ENCODE measurements at regions not wholly inside any gene's neighbourhood (a gene's known extent, or its start where the extent isn't known, plus 50 kb on each side); places are given as distances from the start of the nearest gene placed in this dataset.

DNA sequence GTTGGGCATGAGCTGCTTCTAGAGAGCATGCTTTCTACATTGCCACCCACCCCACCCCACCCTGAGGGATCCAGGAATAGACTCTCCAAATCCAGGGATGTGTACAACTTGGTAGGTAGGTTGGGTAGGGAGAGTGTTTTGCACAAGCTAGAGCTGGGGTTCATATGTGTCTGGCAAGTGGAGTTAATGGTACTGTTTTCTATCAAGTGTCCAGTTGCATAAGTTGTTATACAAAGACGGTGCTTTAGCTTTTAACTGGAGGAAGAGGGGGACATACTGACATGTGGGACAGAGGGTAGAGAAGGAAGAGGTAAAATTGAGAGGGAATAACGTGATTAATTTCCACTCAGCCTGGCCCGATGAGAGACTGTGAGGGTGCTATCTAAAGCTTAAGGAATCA is 51.0 kb upstream of the TNC start:
- DNase-seq (ENCODE audit: low read depth in 3 of 3, low spot score in 2 of 3): no peak

DNA sequence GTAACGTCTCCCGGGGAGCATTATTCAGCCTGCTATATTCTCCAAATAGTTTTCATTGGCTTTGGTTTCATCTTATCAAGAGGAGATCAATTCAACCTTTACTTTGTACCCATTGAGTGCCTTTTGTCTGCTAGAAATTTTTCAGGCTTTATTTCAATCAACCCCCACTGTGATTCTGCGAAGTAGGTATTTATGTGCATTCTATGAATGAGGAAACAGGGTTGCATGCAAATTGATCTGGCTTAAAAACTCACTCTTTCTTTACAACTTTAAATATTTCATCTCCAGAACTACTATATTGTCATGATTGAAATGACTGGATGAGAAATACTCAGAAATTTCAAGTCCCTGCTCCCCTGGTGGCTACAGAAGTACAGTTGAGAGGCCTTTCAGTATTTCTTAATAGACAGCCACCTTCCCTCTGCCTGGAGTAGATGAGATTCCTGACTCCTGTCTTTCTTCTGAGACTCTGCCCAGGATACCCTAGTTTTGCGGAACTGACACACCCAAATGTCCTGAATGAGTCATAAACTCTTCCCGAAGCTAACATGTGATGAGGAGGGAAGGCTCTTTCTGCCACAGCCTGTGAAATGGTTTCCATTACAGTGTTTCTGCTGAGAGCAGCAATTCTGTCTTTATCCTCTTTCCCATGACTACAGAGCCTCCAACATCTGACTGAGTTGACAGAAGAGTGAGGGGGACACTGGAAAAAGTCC is 52.6 kb upstream of the TNC start:
- no peak for DNase-seq (ENCODE audit: low read depth in 3 of 3, low spot score in 2 of 3)

GRCh38 chr9:115171921-115172388 is 54.0 kb upstream of the TNC start:
- DNase-seq (ENCODE audit: low read depth in 3 of 3, low spot score in 2 of 3): peak; percentile 54 to 66 (median 59)

DNA sequence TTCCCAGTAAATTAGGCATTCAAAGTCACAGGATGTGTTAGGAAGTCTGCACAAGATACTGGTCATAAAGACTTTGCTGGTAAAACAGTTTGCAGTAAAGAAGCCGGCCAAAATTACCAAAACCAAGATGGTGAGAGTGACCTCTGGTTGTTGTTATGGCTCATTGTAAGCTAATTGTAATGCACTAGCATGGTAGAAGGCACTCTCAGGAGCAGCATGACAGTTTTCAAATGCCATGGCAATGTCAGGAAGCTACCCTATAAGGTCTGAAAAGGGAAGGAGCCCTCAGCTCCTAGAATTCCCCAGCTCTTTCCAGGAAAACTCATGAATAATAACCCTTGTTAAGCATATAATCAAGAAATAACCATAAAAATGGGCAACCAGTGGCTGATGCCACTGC is 64.3 kb upstream of the TNC start:
- DNase-seq (ENCODE audit: low read depth in 3 of 3, low spot score in 2 of 3): no peak

- no peak for DNase-seq (ENCODE audit: low read depth in 3 of 3, low spot score in 2 of 3)
Measured at GRCh38 chr9:115183436-115183835, 65.5 kb upstream of the TNC start.

GRCh38 chr9:115189686-115190085 is 71.7 kb upstream of the TNC start:
- no peak for DNase-seq (ENCODE audit: low read depth in 3 of 3, low spot score in 2 of 3)

DNA sequence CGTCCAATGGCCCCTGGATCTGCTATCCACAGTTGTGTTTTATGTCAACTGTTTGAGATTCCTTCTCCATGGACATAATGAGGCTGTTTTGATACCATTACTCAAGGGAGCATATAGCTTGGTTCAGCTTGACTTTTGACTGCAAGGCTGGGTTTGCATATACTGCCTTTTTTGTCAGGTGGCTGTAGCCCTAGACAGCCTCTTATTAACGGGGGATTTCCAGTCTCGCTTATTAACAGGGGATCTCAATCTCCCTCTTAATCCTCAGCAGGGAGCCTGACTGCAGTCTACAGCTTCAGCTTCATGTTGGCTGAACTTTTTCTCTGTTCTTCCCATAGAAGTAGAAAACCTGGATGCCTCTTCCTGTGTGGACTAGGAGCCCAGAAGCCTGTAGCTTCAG is 73.7 kb upstream of the TNC start:
- no peak for DNase-seq (ENCODE audit: low read depth in 3 of 3, low spot score in 2 of 3)

DNA sequence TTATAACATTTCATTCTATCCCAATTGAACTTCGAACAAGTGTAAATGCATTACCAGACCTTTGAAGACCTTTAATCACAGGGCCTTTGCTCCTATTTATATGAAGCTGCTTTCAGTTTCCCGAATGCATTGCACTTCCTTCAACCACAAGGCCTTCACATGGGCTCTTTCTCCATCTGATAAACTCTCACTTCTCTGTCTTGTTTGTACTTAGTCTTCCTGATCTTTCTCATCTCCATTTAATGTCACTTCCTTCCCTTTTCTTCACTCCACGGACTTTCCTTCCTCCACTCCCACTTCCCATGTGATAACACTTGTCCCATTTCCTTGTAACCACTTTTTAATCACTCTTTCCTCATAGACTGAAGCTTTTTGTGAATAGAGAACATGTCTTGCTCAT is 74.3 kb upstream of the TNC start:
- DNase-seq (ENCODE audit: low read depth in 3 of 3, low spot score in 2 of 3): no peak

GRCh38 chr9:115192835-115193525 is 75.0 kb upstream of the TNC start:
- no peak for DNase-seq (ENCODE audit: low read depth in 3 of 3, low spot score in 2 of 3)

DNA sequence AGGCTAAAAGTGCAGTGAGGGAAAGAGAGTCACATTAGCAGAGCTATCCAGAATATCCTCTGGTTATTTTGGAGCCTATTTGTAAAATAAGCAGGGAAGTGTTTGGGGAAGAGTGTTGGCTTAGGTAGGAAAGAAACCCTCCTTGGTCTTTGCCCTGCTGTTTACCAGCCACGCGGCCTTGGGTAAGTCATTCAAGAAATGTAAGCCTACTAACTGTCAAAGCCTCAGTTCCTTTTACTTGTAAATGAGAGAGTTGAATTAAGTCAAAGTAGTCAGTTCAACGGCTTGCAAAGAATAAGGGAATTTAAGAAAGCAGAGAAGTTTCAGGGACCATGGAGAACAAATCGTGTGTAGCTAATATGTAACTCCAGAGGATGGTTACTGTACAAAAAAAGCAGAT is 75.8 kb upstream of the TNC start:
- no peak for DNase-seq (ENCODE audit: low read depth in 3 of 3, low spot score in 2 of 3)

DNA sequence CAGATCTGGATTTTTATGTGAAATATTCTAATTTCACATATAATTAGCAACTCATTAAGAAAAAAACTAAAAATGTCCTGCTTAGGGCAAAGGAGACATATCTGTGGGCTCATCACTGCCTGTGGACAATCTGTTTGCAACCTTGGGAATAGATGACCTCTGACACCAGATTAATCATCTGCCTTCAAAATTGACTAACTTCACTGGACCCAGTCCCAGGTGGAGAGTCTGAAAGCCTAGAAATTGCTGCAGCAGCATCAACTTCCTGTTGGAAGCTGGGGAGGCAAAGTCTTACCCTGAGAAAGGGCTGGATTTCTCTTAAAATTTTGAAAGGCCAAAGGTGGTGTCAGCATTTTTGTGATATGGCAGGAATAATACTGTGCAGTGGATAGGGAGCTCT is 76.3 kb upstream of the TNC start:
- no peak for DNase-seq (ENCODE audit: low read depth in 3 of 3, low spot score in 2 of 3)

GRCh38 chr9:115195912-115196311 is 78.0 kb upstream of the TNC start:
- DNase-seq (ENCODE audit: low read depth in 3 of 3, low spot score in 2 of 3): no peak

GRCh38 chr9:115196919-115197318 is 79.0 kb upstream of the TNC start:
- no peak for DNase-seq (ENCODE audit: low read depth in 3 of 3, low spot score in 2 of 3)

- peak in 1 of 3 donors; percentile 42 for DNase-seq (ENCODE audit: low read depth in 3 of 3, low spot score in 2 of 3)
Measured at GRCh38 chr9:115198001-115198400, 80.0 kb upstream of the TNC start.

- DNase-seq (ENCODE audit: low read depth in 3 of 3, low spot score in 2 of 3): no peak
Measured at GRCh38 chr9:115200711-115201505, 83.0 kb upstream of the TNC start.

GRCh38 chr9:115202181-115202580 is 84.2 kb upstream of the TNC start:
- DNase-seq (ENCODE audit: low read depth in 3 of 3, low spot score in 2 of 3): no peak

DNA sequence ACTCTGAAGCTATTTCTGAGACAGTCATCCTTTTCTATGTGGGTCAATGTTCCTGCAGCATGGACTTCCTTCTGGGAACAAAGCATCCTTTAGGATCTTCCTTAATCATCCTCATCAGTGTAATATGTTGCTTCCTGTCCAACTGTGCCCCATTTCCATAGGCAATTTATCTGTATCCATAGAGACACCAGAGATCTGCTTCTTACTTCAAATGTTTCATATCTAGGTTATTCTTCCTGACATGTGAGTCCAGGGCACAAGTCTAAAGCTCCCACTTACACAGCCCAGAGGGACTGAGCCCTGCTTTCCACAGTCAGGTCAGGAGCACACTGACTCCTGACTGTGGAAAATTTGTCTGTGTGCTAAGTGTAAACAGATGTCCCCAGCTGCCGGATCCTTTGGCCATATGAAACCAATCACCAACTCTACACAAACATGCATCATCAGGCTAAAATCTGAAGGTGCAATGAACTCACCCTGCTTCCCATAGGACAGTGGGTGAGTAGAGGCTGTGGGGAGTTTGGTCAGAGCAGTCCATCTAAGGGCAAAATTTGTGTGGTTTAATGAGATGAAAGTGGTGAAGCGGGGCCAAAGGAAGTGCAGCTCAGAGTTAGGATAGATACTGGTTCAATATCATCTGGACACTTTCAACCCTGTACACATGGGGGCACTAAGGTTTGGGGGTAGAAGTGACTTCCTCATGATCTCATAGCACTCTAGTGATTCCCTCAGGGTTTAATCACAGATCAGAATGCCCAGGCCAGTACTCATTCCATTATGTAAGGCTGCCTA is 85.2 kb upstream of the TNC start:
- DNase-seq (ENCODE audit: low read depth in 3 of 3, low spot score in 2 of 3): peak in 2 of 3 donors; percentile 50 to 53

DNA sequence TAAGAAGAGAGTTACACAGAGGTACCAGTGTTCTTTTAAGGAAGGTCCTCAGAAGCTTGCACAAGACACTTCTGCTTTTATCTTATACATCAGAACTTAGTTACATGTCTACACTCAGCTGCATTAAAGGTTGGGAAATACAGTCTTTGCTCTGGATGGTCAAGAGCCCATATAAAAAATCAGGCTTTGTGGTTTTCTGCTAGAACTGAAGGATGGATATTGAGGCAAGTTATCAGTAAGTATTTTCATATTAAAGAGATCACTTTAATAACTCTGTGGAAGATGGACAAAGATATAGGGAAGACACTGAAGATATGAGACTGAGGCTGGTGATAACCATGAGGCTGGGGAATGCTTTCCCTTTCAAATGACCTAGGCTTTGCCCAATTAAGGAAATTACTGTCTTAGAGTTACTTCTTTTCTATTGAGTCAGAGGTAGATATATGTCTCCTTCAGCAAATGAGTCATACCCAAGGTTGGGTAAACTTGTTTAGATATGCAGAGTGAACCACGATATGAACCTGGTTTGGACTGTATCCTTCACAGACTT is 87.0 kb upstream of the TNC start:
- no peak for DNase-seq (ENCODE audit: low read depth in 3 of 3, low spot score in 2 of 3)

GRCh38 chr9:115207003-115207836 is 89.3 kb upstream of the TNC start:
- DNase-seq (ENCODE audit: low read depth in 3 of 3, low spot score in 2 of 3): no peak

GRCh38 chr9:115208501-115208900 is 90.5 kb upstream of the TNC start:
- no peak for DNase-seq (ENCODE audit: low read depth in 3 of 3, low spot score in 2 of 3)
